NT2/D1 (cell line): ENCODE measurements at regions not wholly inside any gene's neighbourhood (a gene's known extent, or its start where the extent isn't known, plus 50 kb on each side); places are given as distances from the start of the nearest gene placed in this dataset.

Source experiments
- DNase-seq: peaks from one replicate; pipeline ENCODE4 v3.0.0-alpha.2; 2011; ENCODE audit warnings: low read depth, low spot score
- H3K27me3 ChIP-seq: 2 replicates; pipeline ENCODE4 v1.6.0; 2011; ENCODE audit warnings: mild to moderate bottlenecking; ENCODE audit not compliant: insufficient read length, insufficient read depth
- H3K36me3 ChIP-seq: 2 replicates; pipeline ENCODE4 v1.6.1; 2011; ENCODE audit warnings: mild to moderate bottlenecking, low read length, mixed read lengths; ENCODE audit not compliant: insufficient read depth, insufficient read length
- H3K4me1 ChIP-seq: 2 replicates; pipeline ENCODE4 v1.5.1; 2011; ENCODE audit not compliant: insufficient read depth, insufficient read length
- H3K4me3 ChIP-seq: 2 replicates; pipeline ENCODE4 v1.5.1; 2011; ENCODE audit warnings: low read depth; ENCODE audit not compliant: insufficient read length
- H3K9ac ChIP-seq: 2 replicates; pipeline ENCODE4 v1.6.0; 2011; ENCODE audit warnings: low read depth; ENCODE audit not compliant: insufficient read length
- H3K9me3 ChIP-seq: 2 replicates; pipeline ENCODE4 v1.5.1; 2011; ENCODE audit warnings: mild to moderate bottlenecking, low read length; ENCODE audit not compliant: insufficient read depth
- SUZ12 ChIP-seq: IDR thresholded peaks from 2 replicates; pipeline ENCODE4 v1.6.1; 2011; ENCODE audit not compliant: insufficient read length, insufficient read depth; ENCODE audit errors: extremely low read depth
- YY1 ChIP-seq: IDR thresholded peaks from 2 replicates; pipeline ENCODE4 v1.6.1; 2011; ENCODE audit not compliant: insufficient read length, insufficient read depth
- ZNF274 ChIP-seq: IDR thresholded peaks from 2 replicates; pipeline ENCODE4 v1.6.1; 2011; ENCODE audit warnings: mild to moderate bottlenecking, low read depth, low read length

DNA sequence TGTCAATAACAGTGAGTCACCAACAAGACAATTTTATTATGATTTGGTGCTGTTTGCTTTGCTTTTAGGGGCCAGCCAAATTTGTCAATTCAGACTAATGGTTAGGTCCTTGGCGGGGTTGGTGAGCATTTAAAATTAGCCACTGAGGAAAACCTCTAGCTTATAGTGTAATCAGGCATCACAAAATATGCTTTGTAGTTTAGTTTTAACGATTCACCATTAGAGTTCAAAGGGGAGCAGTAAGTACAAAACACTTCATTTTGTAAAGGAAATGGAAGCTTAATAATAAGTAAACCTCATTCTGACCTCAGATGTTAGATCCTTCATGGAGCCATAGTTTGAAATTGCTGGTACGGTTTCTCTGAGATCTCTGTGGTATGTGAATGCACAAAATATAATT is 218.4 kb upstream of the GOLIM4 start:
- H3K4me3 ChIP-seq, result no peak overlapping the region
- TF ChIP-seq YY1 (no peak), ZNF274 (no peak), SUZ12 (no peak)

GRCh38 chr3:168312984-168313383 is 217.3 kb upstream of the GOLIM4 start:
- Histone ChIP-seq H3K9me3 (no peaks in the 10 kb centered on the region), H3K9ac (no peak overlapping the region), H3K4me1 (no peaks in the 10 kb centered on the region), H3K27me3 (no peaks in the 10 kb centered on the region), H3K4me3 (no peak overlapping the region), H3K36me3 (no peaks in the 10 kb centered on the region)
- DNase-seq, result no peak
- TF ChIP-seq YY1, result no peak
- no peak for TF ChIP-seq SUZ12
- TF ChIP-seq ZNF274, result no peak

More for the DNA sequence above, 218.4 kb upstream of the GOLIM4 start:
- Histone ChIP-seq H3K36me3 (no peaks in the 10 kb centered on the region), H3K9ac (no peak overlapping the region), H3K4me1 (no peaks in the 10 kb centered on the region), H3K9me3 (no peaks in the 10 kb centered on the region), H3K27me3 (no peaks in the 10 kb centered on the region)
- no peak for DNase-seq

GRCh38 chr3:168307893-168308292 is 212.2 kb upstream of the GOLIM4 start:
- Histone ChIP-seq H3K4me3 (no peak overlapping the region), H3K9ac (no peak overlapping the region), H3K27me3 (no peaks in the 10 kb centered on the region), H3K4me1 (no peaks in the 10 kb centered on the region), H3K9me3 (peaks cover 17% of the 10 kb centered on the region), H3K36me3 (no peaks in the 10 kb centered on the region)
- no peak for TF ChIP-seq YY1
- TF ChIP-seq SUZ12, result no peak
- TF ChIP-seq ZNF274, result no peak
- no peak for DNase-seq

DNA sequence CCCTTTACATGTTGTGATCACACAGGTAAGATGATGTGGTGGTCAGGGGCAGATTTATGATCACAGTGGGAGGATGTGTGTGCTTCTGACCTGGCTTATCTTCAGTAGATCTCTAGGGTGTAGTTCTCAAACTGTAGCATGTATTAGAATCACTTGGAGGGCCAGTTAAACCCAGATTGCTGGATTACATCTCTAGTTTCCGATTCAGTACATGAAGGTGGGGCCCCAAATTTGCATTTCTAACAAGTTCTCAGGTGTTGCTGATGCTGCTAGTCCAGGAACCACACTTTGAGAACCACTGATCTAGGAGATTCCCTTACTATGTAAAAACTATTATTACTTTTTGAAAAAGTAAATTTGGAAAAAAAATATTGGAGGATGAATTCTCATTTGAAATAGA is 199.3 kb upstream of the GOLIM4 start:
- Histone ChIP-seq H3K9ac (no peak overlapping the region), H3K4me1 (no peaks in the 10 kb centered on the region), H3K4me3 (no peak overlapping the region), H3K27me3 (no peaks in the 10 kb centered on the region), H3K36me3 (no peaks in the 10 kb centered on the region), H3K9me3 (no peaks in the 10 kb centered on the region)
- TF ChIP-seq SUZ12 (no peak), ZNF274 (no peak), YY1 (no peak)
- no peak for DNase-seq

- Histone ChIP-seq H3K4me1 (no peaks in the 10 kb centered on the region), H3K4me3 (no peak overlapping the region), H3K9me3 (no peaks in the 10 kb centered on the region), H3K27me3 (no peaks in the 10 kb centered on the region), H3K9ac (no peak overlapping the region), H3K36me3 (no peaks in the 10 kb centered on the region)
- no peak for TF ChIP-seq YY1
- TF ChIP-seq ZNF274, result no peak
- TF ChIP-seq SUZ12, result no peak
- DNase-seq, result no peak
These were observed 196.6 kb upstream of the GOLIM4 start for GRCh38 chr3:168292296-168292695.

DNA sequence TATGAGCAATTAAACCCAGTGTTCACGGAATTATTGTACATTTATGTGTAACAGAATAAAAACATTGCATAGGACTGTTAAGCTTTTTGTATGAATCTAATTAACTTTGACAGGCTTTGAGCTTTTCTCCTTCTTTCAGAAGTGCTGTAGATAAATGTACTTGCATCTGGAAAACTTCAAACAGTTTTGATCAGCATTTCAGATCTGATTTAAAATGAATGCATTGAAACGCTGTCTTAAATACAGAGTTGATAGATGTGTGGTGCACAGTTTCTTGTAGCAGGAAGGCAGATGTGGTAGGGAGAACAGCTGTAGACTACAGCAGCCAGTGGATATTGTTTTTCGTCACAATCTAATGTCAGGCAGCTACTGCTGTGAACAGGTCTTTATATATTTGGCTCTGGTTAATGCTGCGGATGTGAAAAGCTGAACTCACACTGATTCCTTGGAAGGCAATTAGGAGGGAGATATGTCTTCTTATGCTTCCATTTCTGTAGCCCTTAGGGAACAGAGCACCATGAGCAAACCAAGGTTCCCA is 193.8 kb upstream of the GOLIM4 start:
- DNase-seq, result no peak
- no peaks in the 10 kb centered on the region for H3K27me3 ChIP-seq
- no peak overlapping the region for H3K4me3 ChIP-seq
- TF ChIP-seq ZNF274 (no peak), SUZ12 (no peak), YY1 (no peak)
- no peaks in the 10 kb centered on the region for H3K9me3 ChIP-seq
- no peaks in the 10 kb centered on the region for H3K4me1 ChIP-seq
- H3K36me3 ChIP-seq, result no peaks in the 10 kb centered on the region
- no peak overlapping the region for H3K9ac ChIP-seq

- H3K4me1 ChIP-seq, result no peaks in the 10 kb centered on the region
- H3K27me3 ChIP-seq, result no peaks in the 10 kb centered on the region
- no peak overlapping the region for H3K9ac ChIP-seq
- no peaks in the 10 kb centered on the region for H3K9me3 ChIP-seq
- H3K36me3 ChIP-seq, result no peaks in the 10 kb centered on the region
- no peak for TF ChIP-seq YY1
- no peak for TF ChIP-seq ZNF274
- no peak for TF ChIP-seq SUZ12
- H3K4me3 ChIP-seq, result no peak overlapping the region
- DNase-seq, result no peak
These were observed 193.0 kb upstream of the GOLIM4 start for GRCh38 chr3:168288511-168289401.
